Neural crest cell (in vitro differentiated cells): ENCODE measurements at regions not wholly inside any gene's neighbourhood (a gene's known extent, or its start where the extent isn't known, plus 50 kb on each side); places are given as distances from the start of the nearest gene placed in this dataset.
A peak's percentile ranks its signal among the peaks of the same experiment; 100 is the strongest.

Experiments
- DNase-seq: peaks from one replicate; pipeline ENCODE4 v3.0.0; 2021; ENCODE audit warnings: low read depth, mixed read lengths, low spot score
- H3K27ac Mint-ChIP-seq: one replicate; pipeline ENCODE4 v1.8.0; 2021; ENCODE audit warnings: mild to moderate bottlenecking, mixed read lengths; ENCODE audit not compliant: unreplicated experiment
- H3K27me3 Mint-ChIP-seq: 2 replicates; pipeline ENCODE4 v1.8.0; 2021; ENCODE audit warnings: low read depth, mild to moderate bottlenecking, mixed read lengths
- H3K36me3 Mint-ChIP-seq: 2 replicates; pipeline ENCODE4 v1.8.0; 2021; ENCODE audit warnings: low read depth, mild to moderate bottlenecking, mixed read lengths
- H3K4me1 Mint-ChIP-seq: 2 replicates; pipeline ENCODE4 v1.8.0; 2021; ENCODE audit warnings: mixed read lengths
- H3K4me3 Mint-ChIP-seq: one replicate; pipeline ENCODE4 v1.8.0; 2021; ENCODE audit warnings: mild to moderate bottlenecking, mixed read lengths
- H3K9me3 Mint-ChIP-seq: 2 replicates; pipeline ENCODE4 v1.8.0; 2021; ENCODE audit warnings: mixed read lengths
- CTCF ChIP-seq: fragments of 200-600 bp; sonication (generic); conservative IDR thresholded peaks from 2 replicates; pipeline ENCODE4 v1.5.0; 2021; ENCODE audit warnings: antibody characterized with exemption, mild to moderate bottlenecking

- no peak for DNase-seq
- TF ChIP-seq CTCF, result no peak
- no peak overlapping the region for H3K4me3 Mint-ChIP-seq
- peaks cover under 1% of the 10 kb centered on the region for H3K4me1 Mint-ChIP-seq
- H3K27me3 Mint-ChIP-seq, result no peaks in the 10 kb centered on the region
- H3K9me3 Mint-ChIP-seq, result peaks cover 15% of the 10 kb centered on the region
- peaks cover 16% of the 10 kb centered on the region for H3K36me3 Mint-ChIP-seq
- no peak overlapping the region for H3K27ac Mint-ChIP-seq
These were observed 55.9 kb upstream of the ACYP2 start for GRCh38 chr2:54059504-54059903.

- Mint-ChIP-seq H3K9me3 (peaks cover 18% of the 10 kb centered on the region), H3K27me3 (no peaks in the 10 kb centered on the region), H3K36me3 (peaks cover 16% of the 10 kb centered on the region), H3K4me1 (peaks cover 4% of the 10 kb centered on the region), H3K4me3 (no peak overlapping the region), H3K27ac (no peak overlapping the region)
- no peak for TF ChIP-seq CTCF
- no peak for DNase-seq
These were observed 57.0 kb upstream of the ACYP2 start for GRCh38 chr2:54058449-54058848.

- Mint-ChIP-seq H3K36me3 (peaks cover 16% of the 10 kb centered on the region), H3K27me3 (no peaks in the 10 kb centered on the region)
- DNase-seq, result no peak
These were observed 60.6 kb upstream of the ACYP2 start for GRCh38 chr2:54054774-54055173.

GRCh38 chr2:54054271-54054670 lies 61.1 kb upstream of the ACYP2 start:
- Mint-ChIP-seq H3K27ac (peak overlapping the region; percentile 3), H3K4me1 (peaks cover 4% of the 10 kb centered on the region), H3K36me3 (peaks cover 12% of the 10 kb centered on the region), H3K27me3 (no peaks in the 10 kb centered on the region), H3K4me3 (no peak overlapping the region), H3K9me3 (peaks cover 16% of the 10 kb centered on the region)
- no peak for DNase-seq
- TF ChIP-seq CTCF, result no peak

More at GRCh38 chr2:54054774-54055173, 60.6 kb upstream of the ACYP2 start:
- H3K4me1 Mint-ChIP-seq, result peaks cover 4% of the 10 kb centered on the region
- peaks cover 18% of the 10 kb centered on the region for H3K9me3 Mint-ChIP-seq
- no peak overlapping the region for H3K4me3 Mint-ChIP-seq
- H3K27ac Mint-ChIP-seq, result no peak overlapping the region
- TF ChIP-seq CTCF, result no peak

GRCh38 chr2:54053830-54054229 lies 61.6 kb upstream of the ACYP2 start:
- TF ChIP-seq CTCF, result no peak
- no peak overlapping the region for H3K4me3 Mint-ChIP-seq
- no peak for DNase-seq
- H3K27me3 Mint-ChIP-seq, result no peaks in the 10 kb centered on the region
- H3K4me1 Mint-ChIP-seq, result peaks cover 4% of the 10 kb centered on the region
- H3K27ac Mint-ChIP-seq, result no peak overlapping the region
- peaks cover 10% of the 10 kb centered on the region for H3K36me3 Mint-ChIP-seq
- peaks cover 14% of the 10 kb centered on the region for H3K9me3 Mint-ChIP-seq
